Choroid plexus epithelial cell (primary cell): ENCODE measurements at regions not wholly inside any gene's neighbourhood (a gene's known extent, or its start where the extent isn't known, plus 50 kb on each side); places are given as distances from the start of the nearest gene placed in this dataset.
"Not testable (repeated sequence)": the region's sequence is repeated elsewhere in the genome, so short reads cannot be mapped to it uniquely, and the experiment has no call there.

Experiments
- DNase-seq: peaks from one replicate; pipeline ENCODE4 v3.0.0-alpha.2; 2010; ENCODE audit warnings: low read depth
- H3K4me3 ChIP-seq: 2 replicates; pipeline ENCODE4 v1.5.1; 2011; ENCODE audit warnings: low read depth, mild to moderate bottlenecking, control low read depth, low read length, moderate library complexity
- CTCF ChIP-seq: conservative IDR thresholded peaks from 2 replicates; pipeline ENCODE4 v1.5.1; 2011; ENCODE audit warnings: low read depth, mild to moderate bottlenecking, control low read depth, inconsistent platforms, low read length, moderate library complexity

- no peak for TF ChIP-seq CTCF
- no peak overlapping the region for H3K4me3 ChIP-seq
- no peak for DNase-seq
Measured at GRCh38 chr10:32180390-32181280, 124.4 kb upstream of the KIF5B start.

- H3K4me3 ChIP-seq = no peak overlapping the region
- no peak for DNase-seq
- no peak for TF ChIP-seq CTCF
Measured at GRCh38 chr10:32179836-32180235, 123.6 kb upstream of the KIF5B start.

DNA sequence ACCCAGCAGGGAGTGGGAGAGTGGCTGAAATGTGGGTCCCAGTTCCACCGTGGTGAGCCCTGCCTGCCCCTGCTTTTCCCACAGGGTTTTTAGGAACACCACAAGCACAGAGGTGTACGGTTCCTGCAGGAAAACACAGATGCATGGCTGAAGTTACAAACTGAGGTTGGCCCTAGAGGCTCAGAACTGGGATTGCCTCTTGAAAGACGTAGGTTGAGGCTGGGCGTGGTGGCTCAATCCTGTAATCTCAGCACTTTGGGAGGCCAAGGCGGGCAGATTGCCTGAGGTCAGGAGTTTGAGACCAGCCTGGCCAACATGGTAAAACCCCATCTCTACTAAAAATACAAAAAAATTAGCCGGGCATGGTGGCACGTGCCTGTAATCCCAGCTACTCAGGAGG lies 121.4 kb upstream of the KIF5B start:
- DNase-seq, H3K4me3 ChIP-seq: not testable (repeated sequence)

DNA sequence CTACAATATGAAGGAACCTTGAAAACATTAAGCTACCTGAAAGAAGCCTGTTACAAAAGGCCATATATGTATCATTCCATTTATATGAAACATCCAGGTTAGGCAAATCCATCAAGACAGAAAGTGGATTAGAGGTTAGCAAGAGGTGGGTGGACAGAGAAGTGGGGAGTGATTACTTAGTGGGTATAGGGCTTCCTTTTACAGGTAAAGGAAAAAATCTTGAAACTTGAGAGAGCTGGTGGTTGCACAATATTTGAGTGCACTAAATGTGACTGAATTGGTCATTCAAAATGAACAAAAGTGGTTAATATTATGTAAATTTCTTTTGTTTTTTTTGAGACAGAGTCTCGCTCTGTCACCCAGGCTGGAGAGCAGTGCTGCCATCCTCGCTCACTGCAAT lies 119.4 kb upstream of the KIF5B start:
- no peak for DNase-seq
- TF ChIP-seq CTCF = no peak
- no peak overlapping the region for H3K4me3 ChIP-seq

GRCh38 chr10:32174349-32174893 lies 118.2 kb upstream of the KIF5B start:
- no peak for DNase-seq
- TF ChIP-seq CTCF = no peak
- no peak overlapping the region for H3K4me3 ChIP-seq

DNA sequence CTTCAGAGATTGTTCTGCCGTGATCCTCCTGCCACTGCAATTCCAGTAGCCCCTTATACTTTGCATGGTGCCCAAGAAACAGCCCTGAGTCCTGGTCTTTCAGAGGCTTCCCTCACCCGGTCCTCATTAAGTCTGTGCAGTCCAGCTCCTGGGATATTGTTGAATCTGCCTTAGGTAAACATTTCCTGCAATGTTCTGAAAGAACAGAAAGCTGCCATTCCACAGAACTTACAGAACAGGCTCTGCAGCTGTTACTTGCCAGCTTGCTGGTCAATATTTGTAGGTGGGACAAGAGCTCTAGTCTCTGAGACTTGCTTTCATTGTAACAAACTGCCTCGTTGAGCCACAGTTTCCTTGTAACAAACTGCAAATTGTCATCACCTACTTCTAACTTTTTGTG lies 115.0 kb upstream of the KIF5B start:
- DNase-seq = no peak
- no peak for TF ChIP-seq CTCF
- no peak overlapping the region for H3K4me3 ChIP-seq

GRCh38 chr10:32169556-32169955 lies 113.3 kb upstream of the KIF5B start:
- no peak overlapping the region for H3K4me3 ChIP-seq
- no peak for TF ChIP-seq CTCF
- no peak for DNase-seq
